OCI-LY7 (cell line): ENCODE measurements at regions not wholly inside any gene's neighbourhood (a gene's known extent, or its start where the extent isn't known, plus 50 kb on each side); places are given as distances from the start of the nearest gene placed in this dataset.

Experiments used
- CTCF ChIP-seq: fragments of 200-600 bp; sonication (generic); conservative IDR thresholded peaks from 2 replicates; pipeline ENCODE4 v1.5.1; 2014; ENCODE audit warnings: mild to moderate bottlenecking, antibody characterized with exemption, low read length, moderate library complexity, mixed read lengths
- EZH2phosphoT487 ChIP-seq: fragments of 200-600 bp; sonication (generic); IDR thresholded peaks from 2 replicates; pipeline ENCODE4 v1.6.1; 2018; ENCODE audit warnings: low read depth, borderline replicate concordance, mild to moderate bottlenecking, mixed run types, antibody characterized with exemption, low read length, moderate library complexity, mixed read lengths

GRCh38 chr19:57053401-57053800, 66.4 kb upstream of the USP29 start:
- TF ChIP-seq EZH2phosphoT487 (no peak), CTCF (no peak)
